Spleen (tissue), 11 donors: ENCODE measurements at regions not wholly inside any gene's neighbourhood (a gene's known extent, or its start where the extent isn't known, plus 50 kb on each side); places are given as distances from the start of the nearest gene placed in this dataset.

Source experiments
- DNase-seq: peaks from one replicate; pipeline ENCODE4 v3.0.0-alpha.2; 2020
- H3K27ac ChIP-seq, 8 donors: fragments of 200-600 bp; sonication (generic) in 7 of 8; 1 replicate in 4 of 8; 2 replicates in 4 of 8; pipeline versions ENCODE4 v1.5.0 to v1.8.0; 2016 to 2021; ENCODE audit warnings: inconsistent platforms in 4 of 8, mild to moderate bottlenecking in 4 of 8, moderate library complexity in 1 of 8
- H3K27me3 ChIP-seq, 7 donors: fragments of 200-600 bp; sonication (generic) in 6 of 7; replicated peaks in 1 of 7; 1 replicate in 4 of 7; 2 replicates in 3 of 7; pipeline versions ENCODE4 v1.5.0 to v1.8.0; 2016 to 2021; ENCODE audit warnings: inconsistent platforms in 3 of 7, mild to moderate bottlenecking in 1 of 7
- H3K36me3 ChIP-seq, 6 donors: fragments of 200-600 bp; sonication (generic) in 5 of 6; 1 replicate in 4 of 6; 2 replicates in 2 of 6; pipeline versions ENCODE4 v1.5.0 to v1.8.0; 2016 to 2021; ENCODE audit warnings: inconsistent platforms in 2 of 6
- H3K4me1 ChIP-seq, 6 donors: fragments of 200-600 bp; sonication (generic) in 5 of 6; 1 replicate in 3 of 6; 2 replicates in 3 of 6; pipeline versions ENCODE4 v1.5.0 to v1.8.0; 2016 to 2021; ENCODE audit warnings: inconsistent platforms in 3 of 6
- H3K4me3 ChIP-seq, 8 donors: fragments of 200-600 bp; sonication (generic) in 7 of 8; 1 replicate in 4 of 8; 2 replicates in 4 of 8; pipeline versions ENCODE4 v1.5.0 to v1.8.0; 2016 to 2021; ENCODE audit warnings: inconsistent platforms in 4 of 8, mild to moderate bottlenecking in 4 of 8, moderate library complexity in 2 of 8
- H3K9me3 ChIP-seq, 8 donors: fragments of 200-600 bp; sonication (generic) in 7 of 8; 1 replicate in 4 of 8; 2 replicates in 4 of 8; pipeline versions ENCODE4 v1.5.0 to v1.8.0; 2016 to 2021; ENCODE audit warnings: inconsistent platforms in 4 of 8
- POLR2A ChIP-seq, 3 donors: fragments of 450-650 bp; IDR thresholded peaks; one replicate each; pipeline ENCODE4 v1.5.1; 2017; ENCODE audit warnings: antibody characterized with exemption in 3 of 3, mild to moderate bottlenecking in 1 of 3
- POLR2AphosphoS5 ChIP-seq, 3 donors: sonication (generic); formaldehyde crosslinking; IDR thresholded peaks; one replicate each; pipeline ENCODE4 v1.5.1; 2017; ENCODE audit warnings: antibody characterized with exemption in 3 of 3
- WGBS, 5 donors: extraction: QIAGEN DNeasy Blood & Tissue Kit in 3 of 5; methylation state at CpG; one replicate each; pipeline versions ENCODE4 v1.1.5 to v1.1.7; 2013 to 2018; 5-methylcytosine and 5-hydroxymethylcytosine counted together
- intact Hi-C: fragments of 100-400 bp; cut with DNase I; formaldehyde crosslinking; loops from one replicate; pipeline ENCODE4 v1.15.0; 2023; ENCODE audit warnings: low total_unique reads
- TF ChIP-seq, protein P1 (sequence below), 11 experiments: fragments of 200-600 bp in 7 of 11; fragments of 450-650 bp in 4 of 11; sonication (generic) in 4 of 11; IDR thresholded peaks in 8 of 11; conservative IDR thresholded peaks in 3 of 11; 1 replicate in 7 of 11; 2 replicates in 4 of 11; pipeline versions ENCODE4 v1.4.0 to v1.8.0; 2016 to 2021; ENCODE audit warnings: antibody characterized with exemption in 11 of 11, inconsistent platforms in 4 of 11, mild to moderate bottlenecking in 1 of 11
- donor health status: healthy with polysubstance abuse.
- donor health status: DM: no; HTN: no; CAD: no; lungs with moderate emphysema.
- donor health status: DM: no; HTN: no; CAD: no.
- donor health status: Bipolar disorder and iron deficiency.
- donor health status: healthy.
- donor health status: DM: no; HTN: no; CAD: no.
- donor health status: DM: yes; HTN: yes; CAD: no.

DNA sequence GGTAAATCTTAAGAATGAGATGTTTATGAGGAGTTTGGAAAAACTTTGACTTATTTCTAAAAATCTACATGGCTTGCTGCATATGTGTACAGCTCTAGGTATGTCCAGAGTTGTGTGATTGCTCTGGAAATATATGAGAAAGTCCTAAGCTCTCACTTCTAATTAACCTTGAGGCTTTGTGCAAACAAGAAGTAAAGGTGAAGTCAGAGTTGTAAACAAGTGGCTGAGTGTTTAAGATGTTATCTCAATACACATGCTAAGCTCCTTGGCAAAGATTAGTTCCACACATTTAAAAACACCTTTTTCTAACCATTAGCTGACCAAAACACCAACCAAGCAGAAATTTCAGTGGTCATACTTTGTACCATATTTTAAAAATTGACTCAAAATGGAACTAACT lies 684.2 kb downstream of the HTR1B start:
- DNase-seq, result no peak
- intact Hi-C loops, result no loop called here
- peaks cover 0 to 4% (median 0%) of the 10 kb centered on the region in 8 donors for H3K9me3 ChIP-seq
- TF ChIP-seq POLR2AphosphoS5 (IDR thresholded peaks at IDR 0.05), result no peak
- TF ChIP-seq, protein P1, sequence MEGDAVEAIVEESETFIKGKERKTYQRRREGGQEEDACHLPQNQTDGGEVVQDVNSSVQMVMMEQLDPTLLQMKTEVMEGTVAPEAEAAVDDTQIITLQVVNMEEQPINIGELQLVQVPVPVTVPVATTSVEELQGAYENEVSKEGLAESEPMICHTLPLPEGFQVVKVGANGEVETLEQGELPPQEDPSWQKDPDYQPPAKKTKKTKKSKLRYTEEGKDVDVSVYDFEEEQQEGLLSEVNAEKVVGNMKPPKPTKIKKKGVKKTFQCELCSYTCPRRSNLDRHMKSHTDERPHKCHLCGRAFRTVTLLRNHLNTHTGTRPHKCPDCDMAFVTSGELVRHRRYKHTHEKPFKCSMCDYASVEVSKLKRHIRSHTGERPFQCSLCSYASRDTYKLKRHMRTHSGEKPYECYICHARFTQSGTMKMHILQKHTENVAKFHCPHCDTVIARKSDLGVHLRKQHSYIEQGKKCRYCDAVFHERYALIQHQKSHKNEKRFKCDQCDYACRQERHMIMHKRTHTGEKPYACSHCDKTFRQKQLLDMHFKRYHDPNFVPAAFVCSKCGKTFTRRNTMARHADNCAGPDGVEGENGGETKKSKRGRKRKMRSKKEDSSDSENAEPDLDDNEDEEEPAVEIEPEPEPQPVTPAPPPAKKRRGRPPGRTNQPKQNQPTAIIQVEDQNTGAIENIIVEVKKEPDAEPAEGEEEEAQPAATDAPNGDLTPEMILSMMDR (IDR thresholded peaks at IDR 0.05 in 8 of 11, conservative IDR thresholded peaks at IDR 0.05 in 3 of 11), result no peak
- no peak for TF ChIP-seq POLR2A (IDR thresholded peaks at IDR 0.05)
- H3K27me3 ChIP-seq, result no peaks in the 10 kb centered on the region
- H3K4me3 ChIP-seq, result no peak overlapping the region
- H3K4me1 ChIP-seq, result no peaks in the 10 kb centered on the region
- H3K36me3 ChIP-seq, result no peaks in the 10 kb centered on the region
- H3K27ac ChIP-seq, result no peak overlapping the region

DNA sequence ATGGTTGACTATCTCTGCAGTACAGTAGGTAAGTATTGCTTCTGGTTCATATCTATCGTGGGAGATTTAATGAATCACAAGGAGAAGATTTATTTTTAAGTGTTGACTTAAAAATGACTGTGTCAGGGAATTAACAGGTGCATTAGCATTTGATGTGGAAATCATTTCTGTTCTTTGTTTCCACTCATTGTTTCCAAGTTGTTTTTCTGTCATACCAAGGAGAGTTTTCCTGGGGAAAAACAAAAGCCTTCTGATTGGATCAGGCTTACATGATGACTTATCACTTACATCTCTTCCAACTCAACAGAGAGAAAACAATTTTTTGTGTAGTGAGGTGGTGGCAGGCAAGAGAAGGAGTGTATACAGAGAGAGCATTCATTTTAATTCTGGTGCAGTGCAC lies 686.4 kb downstream of the HTR1B start:
- intact Hi-C loops, result no loop called here
- H3K27ac ChIP-seq, result no peak overlapping the region
- DNase-seq, result no peak
- H3K9me3 ChIP-seq, result peaks cover 0 to 4% (median 0%) of the 10 kb centered on the region in 8 donors
- no peaks in the 10 kb centered on the region for H3K4me1 ChIP-seq
- H3K27me3 ChIP-seq, result no peaks in the 10 kb centered on the region
- no peak overlapping the region for H3K4me3 ChIP-seq
- TF ChIP-seq POLR2A (IDR thresholded peaks at IDR 0.05) (no peak), POLR2AphosphoS5 (IDR thresholded peaks at IDR 0.05) (no peak)
- TF ChIP-seq, protein P1 (IDR thresholded peaks at IDR 0.05 in 8 of 11, conservative IDR thresholded peaks at IDR 0.05 in 3 of 11), result no peak
- no peaks in the 10 kb centered on the region for H3K36me3 ChIP-seq
- WGBS, 5 donors, result 66 to 78% (median 73%) methylated on average over 1 of the region's 1 CpG

DNA sequence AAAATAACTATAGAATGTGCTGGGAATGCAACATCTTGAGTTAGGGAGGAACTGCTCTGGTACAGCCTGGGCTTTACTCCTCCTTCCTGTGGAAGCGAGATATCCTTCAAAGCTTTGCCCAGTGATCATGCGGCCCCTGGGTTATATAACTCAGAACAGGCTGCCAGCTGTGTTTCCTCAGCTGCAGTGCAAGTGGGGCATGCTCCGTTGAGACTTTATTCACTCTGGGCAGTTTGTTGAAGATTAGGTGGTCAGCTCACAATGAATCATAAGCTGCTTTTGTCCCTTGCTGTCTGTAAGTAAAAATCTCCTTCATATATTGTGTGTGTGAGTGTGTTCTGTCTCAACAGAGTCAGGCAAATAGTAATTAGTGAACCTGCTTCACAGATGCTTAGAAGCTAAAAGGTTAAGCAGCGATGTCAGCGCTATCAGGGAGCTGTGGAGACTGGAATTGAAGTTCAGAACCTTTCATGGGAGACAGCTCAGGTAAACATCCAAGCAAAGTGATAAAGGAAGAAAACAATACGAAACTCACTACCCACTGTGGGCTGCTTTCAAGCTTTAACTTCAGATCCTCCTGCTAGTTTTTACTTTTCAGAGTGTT lies 688.4 kb downstream of the HTR1B start:
- 46 to 65% (median 57%) methylated on average over 6 of the region's 6 CpGs for WGBS, 5 donors
- no peak overlapping the region for H3K27ac ChIP-seq
- H3K27me3 ChIP-seq, result no peaks in the 10 kb centered on the region
- no peak overlapping the region for H3K4me3 ChIP-seq
- intact Hi-C loops, result no loop called here
- no peaks in the 10 kb centered on the region for H3K4me1 ChIP-seq
- no peak for DNase-seq
- H3K36me3 ChIP-seq, result no peaks in the 10 kb centered on the region
- H3K9me3 ChIP-seq, result no peaks in the 10 kb centered on the region
- no peak for TF ChIP-seq POLR2A (IDR thresholded peaks at IDR 0.05)
- TF ChIP-seq, protein P1 (IDR thresholded peaks at IDR 0.05 in 8 of 11, conservative IDR thresholded peaks at IDR 0.05 in 3 of 11), result no peak
- TF ChIP-seq POLR2AphosphoS5 (IDR thresholded peaks at IDR 0.05), result no peak

DNA sequence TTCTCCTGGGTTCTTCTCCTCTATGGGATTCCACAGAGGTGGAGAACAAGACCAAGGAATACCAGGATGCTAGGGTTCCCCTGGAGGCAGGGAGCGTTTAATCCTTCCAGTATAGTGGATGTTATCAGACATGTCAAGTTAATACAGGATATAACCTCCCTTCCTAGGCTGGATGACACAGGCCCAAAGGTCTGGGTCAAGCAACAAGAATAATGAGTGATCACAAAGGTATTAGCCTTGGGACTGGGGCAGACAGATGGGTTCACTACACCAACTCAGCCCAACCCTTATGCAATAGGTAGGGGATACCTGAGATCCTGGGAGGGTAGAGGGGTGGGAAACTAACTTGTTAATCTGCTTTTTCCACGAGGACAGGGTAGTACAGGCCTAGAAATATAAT lies 690.3 kb downstream of the HTR1B start:
- WGBS, 5 donors, result 0 to 44% (median 28%) methylated on average over 2 of the region's 2 CpGs
- H3K36me3 ChIP-seq, result no peaks in the 10 kb centered on the region

More for the DNA sequence above, 690.3 kb downstream of the HTR1B start:
- H3K27ac ChIP-seq, result no peak overlapping the region
- no peak for DNase-seq
- intact Hi-C loops, result no loop called here
- TF ChIP-seq, protein P1 (IDR thresholded peaks at IDR 0.05 in 8 of 11, conservative IDR thresholded peaks at IDR 0.05 in 3 of 11), result no peak
- TF ChIP-seq POLR2A (IDR thresholded peaks at IDR 0.05), result no peak
- TF ChIP-seq POLR2AphosphoS5 (IDR thresholded peaks at IDR 0.05), result no peak
- H3K9me3 ChIP-seq, result no peaks in the 10 kb centered on the region
- H3K4me3 ChIP-seq, result no peak overlapping the region
- H3K4me1 ChIP-seq, result peaks cover 0 to 10% (median 0%) of the 10 kb centered on the region in 6 donors
- H3K27me3 ChIP-seq, result no peaks in the 10 kb centered on the region
